Glutamatergic neuron (in vitro differentiated cells): ENCODE measurements at regions not wholly inside any gene's neighbourhood (a gene's known extent, or its start where the extent isn't known, plus 50 kb on each side); places are given as distances from the start of the nearest gene placed in this dataset.

Experiments
- DNase-seq: peaks from one replicate; pipeline ENCODE4 v3.0.0; 2022
- H3K27ac Mint-ChIP-seq: one replicate; pipeline ENCODE4 v1.8.0; 2020; ENCODE audit warnings: mild to moderate bottlenecking, mixed read lengths, inconsistent platforms; ENCODE audit not compliant: unreplicated experiment
- H3K27me3 Mint-ChIP-seq: one replicate; pipeline ENCODE4 v1.8.0; 2020; ENCODE audit warnings: mild to moderate bottlenecking, moderate library complexity, mixed read lengths, inconsistent platforms; ENCODE audit not compliant: unreplicated experiment
- H3K36me3 Mint-ChIP-seq: one replicate; pipeline ENCODE4 v1.8.0; 2020; ENCODE audit warnings: mild to moderate bottlenecking, mixed read lengths, inconsistent platforms; ENCODE audit not compliant: unreplicated experiment
- H3K4me1 Mint-ChIP-seq: one replicate; pipeline ENCODE4 v1.8.0; 2020; ENCODE audit warnings: mild to moderate bottlenecking, low read depth, mixed read lengths, inconsistent platforms; ENCODE audit not compliant: unreplicated experiment
- H3K4me3 Mint-ChIP-seq: one replicate; pipeline ENCODE4 v1.8.0; 2020; ENCODE audit warnings: mild to moderate bottlenecking, mixed read lengths, inconsistent platforms; ENCODE audit not compliant: unreplicated experiment
- H3K9me3 Mint-ChIP-seq: one replicate; pipeline ENCODE4 v1.8.0; 2020; ENCODE audit warnings: mild to moderate bottlenecking, moderate library complexity, mixed read lengths, inconsistent platforms; ENCODE audit not compliant: unreplicated experiment
- TF ChIP-seq, protein P1 (sequence below): fragments of 200-600 bp; sonication (generic); IDR thresholded peaks from one replicate; pipeline ENCODE4 v1.5.0; 2021; ENCODE audit not compliant: partially characterized antibody, unreplicated experiment

DNA sequence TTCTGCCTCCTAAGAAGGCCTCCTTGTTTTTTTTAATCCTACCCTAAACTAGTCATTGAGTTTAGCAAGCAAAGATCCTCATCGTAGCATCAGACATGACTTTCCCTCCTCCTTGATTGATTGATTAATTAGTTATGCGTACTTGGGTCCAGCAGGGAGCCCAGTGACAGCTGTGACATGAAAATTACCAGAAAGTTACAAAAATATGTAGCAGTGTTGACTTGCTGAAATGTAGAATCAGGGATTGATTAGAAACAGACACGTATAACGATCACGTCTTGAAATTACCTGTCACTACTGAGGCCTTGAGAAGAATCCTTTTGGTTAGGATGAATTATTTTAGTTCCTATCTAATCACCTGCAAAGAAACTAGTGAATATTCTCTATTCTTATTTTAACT lies 167.4 kb upstream of the MPPED2 start:
- TF ChIP-seq, protein P1, sequence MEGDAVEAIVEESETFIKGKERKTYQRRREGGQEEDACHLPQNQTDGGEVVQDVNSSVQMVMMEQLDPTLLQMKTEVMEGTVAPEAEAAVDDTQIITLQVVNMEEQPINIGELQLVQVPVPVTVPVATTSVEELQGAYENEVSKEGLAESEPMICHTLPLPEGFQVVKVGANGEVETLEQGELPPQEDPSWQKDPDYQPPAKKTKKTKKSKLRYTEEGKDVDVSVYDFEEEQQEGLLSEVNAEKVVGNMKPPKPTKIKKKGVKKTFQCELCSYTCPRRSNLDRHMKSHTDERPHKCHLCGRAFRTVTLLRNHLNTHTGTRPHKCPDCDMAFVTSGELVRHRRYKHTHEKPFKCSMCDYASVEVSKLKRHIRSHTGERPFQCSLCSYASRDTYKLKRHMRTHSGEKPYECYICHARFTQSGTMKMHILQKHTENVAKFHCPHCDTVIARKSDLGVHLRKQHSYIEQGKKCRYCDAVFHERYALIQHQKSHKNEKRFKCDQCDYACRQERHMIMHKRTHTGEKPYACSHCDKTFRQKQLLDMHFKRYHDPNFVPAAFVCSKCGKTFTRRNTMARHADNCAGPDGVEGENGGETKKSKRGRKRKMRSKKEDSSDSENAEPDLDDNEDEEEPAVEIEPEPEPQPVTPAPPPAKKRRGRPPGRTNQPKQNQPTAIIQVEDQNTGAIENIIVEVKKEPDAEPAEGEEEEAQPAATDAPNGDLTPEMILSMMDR, result no peak
- H3K9me3 Mint-ChIP-seq, result no peaks in the 10 kb centered on the region
- no peaks in the 10 kb centered on the region for H3K36me3 Mint-ChIP-seq
- no peak overlapping the region for H3K4me3 Mint-ChIP-seq
- H3K27ac Mint-ChIP-seq, result no peak overlapping the region
- DNase-seq, result no peak
- H3K27me3 Mint-ChIP-seq, result peaks cover 2% of the 10 kb centered on the region
- H3K4me1 Mint-ChIP-seq, result peaks cover 4% of the 10 kb centered on the region

DNA sequence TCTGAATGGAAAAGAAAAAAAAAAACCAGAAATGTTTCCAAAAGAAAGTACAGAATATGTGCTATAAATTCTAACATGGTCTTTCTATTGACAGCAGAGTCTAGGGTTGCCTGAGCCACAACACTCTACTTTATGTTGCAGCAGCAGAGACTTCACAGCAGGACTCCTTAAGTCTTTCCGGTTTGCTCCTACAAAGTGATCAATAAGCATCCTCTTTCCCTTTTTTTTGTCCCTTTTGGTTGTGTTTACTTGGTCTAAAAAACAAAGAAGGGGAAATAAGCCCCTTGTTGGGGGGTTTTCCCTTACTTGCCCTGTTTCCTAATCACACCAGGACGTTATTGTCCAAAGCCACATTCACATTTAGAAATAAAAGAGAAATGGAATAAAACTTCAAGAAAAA lies 163.1 kb upstream of the MPPED2 start:
- Mint-ChIP-seq H3K9me3 (no peaks in the 10 kb centered on the region), H3K36me3 (no peaks in the 10 kb centered on the region), H3K4me3 (no peak overlapping the region), H3K27me3 (peaks cover 2% of the 10 kb centered on the region), H3K4me1 (peaks cover 4% of the 10 kb centered on the region), H3K27ac (no peak overlapping the region)
- DNase-seq, result no peak
- TF ChIP-seq, protein P1, result no peak

DNA sequence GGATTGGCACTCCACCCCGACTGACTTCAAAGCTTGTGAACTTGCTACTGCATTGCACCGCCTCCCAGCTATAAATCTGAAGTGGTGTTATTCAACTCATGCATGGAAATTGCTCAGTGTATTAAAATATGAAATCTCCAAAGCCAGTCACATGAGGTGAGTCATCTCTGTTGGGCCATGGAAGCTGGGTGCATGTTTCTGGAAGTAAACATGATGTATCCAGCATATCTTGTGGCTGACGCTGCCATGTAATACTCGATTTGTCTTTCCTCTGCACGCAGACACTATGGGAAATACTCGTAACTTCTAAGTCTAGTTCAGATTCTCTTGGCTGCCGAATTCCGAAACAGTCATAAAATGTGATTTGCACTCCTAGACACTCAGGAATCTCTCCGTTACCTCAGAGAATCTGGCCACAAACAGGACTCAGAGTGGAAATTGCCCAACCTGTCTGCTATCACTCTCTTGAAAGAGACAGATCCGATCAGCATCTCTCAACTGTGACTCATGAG lies 154.9 kb upstream of the MPPED2 start:
- DNase-seq, result no peak
- H3K4me1 Mint-ChIP-seq, result no peaks in the 10 kb centered on the region
- TF ChIP-seq, protein P1, result no peak
- H3K9me3 Mint-ChIP-seq, result no peaks in the 10 kb centered on the region
- H3K27ac Mint-ChIP-seq, result no peak overlapping the region
- no peaks in the 10 kb centered on the region for H3K27me3 Mint-ChIP-seq
- H3K4me3 Mint-ChIP-seq, result no peak overlapping the region
- H3K36me3 Mint-ChIP-seq, result no peaks in the 10 kb centered on the region

DNA sequence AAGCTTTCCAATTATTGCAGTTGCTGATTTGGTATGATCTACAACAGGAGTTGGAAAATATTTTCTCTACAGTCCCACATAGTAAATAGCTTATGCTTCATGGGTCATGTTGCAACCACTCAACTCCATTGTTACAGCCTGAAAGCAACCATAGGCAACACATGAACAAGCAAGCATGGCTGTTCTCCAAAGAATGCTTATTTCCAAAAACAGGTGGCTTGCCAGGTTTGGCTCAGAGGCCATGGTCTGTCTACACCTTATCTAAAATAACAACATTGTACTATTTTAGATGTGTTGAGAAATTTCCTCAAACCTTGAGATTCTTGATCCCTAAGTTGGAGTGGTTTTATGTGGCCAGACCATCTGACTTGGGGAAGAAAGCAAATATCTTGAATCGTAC lies 153.9 kb upstream of the MPPED2 start:
- H3K9me3 Mint-ChIP-seq, result no peaks in the 10 kb centered on the region
- no peak overlapping the region for H3K27ac Mint-ChIP-seq
- no peak overlapping the region for H3K4me3 Mint-ChIP-seq
- DNase-seq, result no peak
- TF ChIP-seq, protein P1, result no peak
- no peaks in the 10 kb centered on the region for H3K27me3 Mint-ChIP-seq
- H3K4me1 Mint-ChIP-seq, result no peaks in the 10 kb centered on the region
- no peaks in the 10 kb centered on the region for H3K36me3 Mint-ChIP-seq

DNA sequence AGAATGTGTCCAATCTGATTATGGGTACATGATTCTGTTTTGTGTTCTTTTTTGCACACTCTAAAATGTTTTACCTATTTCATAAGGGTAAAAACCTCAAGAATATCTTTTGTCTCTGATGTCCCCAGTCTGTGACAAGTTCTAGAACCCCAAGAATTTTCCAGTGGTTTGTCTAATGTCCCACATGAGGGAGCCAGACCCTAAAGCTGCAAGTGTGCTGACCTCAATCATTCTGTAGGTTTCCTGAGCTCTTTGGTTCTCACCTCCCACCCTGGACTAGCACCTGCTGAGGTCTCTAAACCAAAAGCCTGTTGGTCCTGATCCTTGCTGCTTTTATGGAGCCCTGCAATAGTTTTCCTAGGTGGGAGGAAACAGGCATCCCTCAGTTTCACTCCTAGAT lies 149.8 kb upstream of the MPPED2 start:
- no peaks in the 10 kb centered on the region for H3K36me3 Mint-ChIP-seq
- H3K27ac Mint-ChIP-seq, result no peak overlapping the region
- no peaks in the 10 kb centered on the region for H3K9me3 Mint-ChIP-seq
- DNase-seq, result no peak
- H3K4me3 Mint-ChIP-seq, result no peak overlapping the region
- H3K27me3 Mint-ChIP-seq, result no peaks in the 10 kb centered on the region
- TF ChIP-seq, protein P1, result no peak
- H3K4me1 Mint-ChIP-seq, result no peaks in the 10 kb centered on the region
